ENCODE measurements at regions not wholly inside any gene's neighbourhood (a gene's known extent, or its start where the extent isn't known, plus 50 kb on each side); places are given as distances from the start of the nearest gene placed in this dataset.
"Not testable (repeated sequence)": the region's sequence is repeated elsewhere in the genome, so short reads cannot be mapped to it uniquely, and the experiment has no call there.

- no peak for DNase-seq (ENCODE audit: low read depth in 3 of 3, low spot score in 2 of 3)
Observed at GRCh38 chr12:125853670-125854069, 788.4 kb downstream of the AACS start.

GRCh38 chr12:125856366-125856765, 791.1 kb downstream of the AACS start:
- DNase-seq (ENCODE audit: low read depth in 3 of 3, low spot score in 2 of 3), result no peak

GRCh38 chr12:125856896-125857295, 791.7 kb downstream of the AACS start:
- no peak for DNase-seq (ENCODE audit: low read depth in 3 of 3, low spot score in 2 of 3)

DNA sequence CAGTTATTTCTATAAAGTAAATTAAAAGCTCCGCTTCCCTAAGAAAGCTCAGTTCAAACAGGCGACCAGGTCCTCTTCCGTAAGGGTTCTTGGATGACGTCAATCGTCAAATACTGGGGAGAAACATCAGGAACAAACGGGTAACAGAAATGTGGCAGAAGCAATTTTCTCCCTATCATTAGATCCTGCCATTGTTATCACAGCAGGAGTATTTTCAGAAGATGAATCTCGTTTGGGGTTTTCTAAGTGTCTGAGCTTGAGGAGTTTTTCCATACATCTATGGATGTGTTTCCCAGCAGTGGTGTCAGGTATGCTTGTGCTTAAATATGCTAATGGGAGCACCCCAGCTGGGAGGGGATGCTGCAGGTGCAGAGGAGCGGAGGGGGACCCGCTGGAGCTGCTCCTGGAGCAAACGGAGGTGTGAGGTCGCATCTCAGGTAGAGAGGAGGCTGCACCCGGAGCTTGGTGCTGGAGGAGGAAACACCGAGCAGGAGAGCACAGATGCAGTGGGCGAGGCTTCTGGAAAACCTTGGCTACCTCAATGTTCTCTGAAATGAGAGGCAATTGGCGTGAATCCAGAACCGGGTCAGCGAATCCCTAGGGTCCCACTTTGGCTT, 795.5 kb downstream of the AACS start:
- DNase-seq (ENCODE audit: low read depth in 3 of 3, low spot score in 2 of 3), result no peak

DNA sequence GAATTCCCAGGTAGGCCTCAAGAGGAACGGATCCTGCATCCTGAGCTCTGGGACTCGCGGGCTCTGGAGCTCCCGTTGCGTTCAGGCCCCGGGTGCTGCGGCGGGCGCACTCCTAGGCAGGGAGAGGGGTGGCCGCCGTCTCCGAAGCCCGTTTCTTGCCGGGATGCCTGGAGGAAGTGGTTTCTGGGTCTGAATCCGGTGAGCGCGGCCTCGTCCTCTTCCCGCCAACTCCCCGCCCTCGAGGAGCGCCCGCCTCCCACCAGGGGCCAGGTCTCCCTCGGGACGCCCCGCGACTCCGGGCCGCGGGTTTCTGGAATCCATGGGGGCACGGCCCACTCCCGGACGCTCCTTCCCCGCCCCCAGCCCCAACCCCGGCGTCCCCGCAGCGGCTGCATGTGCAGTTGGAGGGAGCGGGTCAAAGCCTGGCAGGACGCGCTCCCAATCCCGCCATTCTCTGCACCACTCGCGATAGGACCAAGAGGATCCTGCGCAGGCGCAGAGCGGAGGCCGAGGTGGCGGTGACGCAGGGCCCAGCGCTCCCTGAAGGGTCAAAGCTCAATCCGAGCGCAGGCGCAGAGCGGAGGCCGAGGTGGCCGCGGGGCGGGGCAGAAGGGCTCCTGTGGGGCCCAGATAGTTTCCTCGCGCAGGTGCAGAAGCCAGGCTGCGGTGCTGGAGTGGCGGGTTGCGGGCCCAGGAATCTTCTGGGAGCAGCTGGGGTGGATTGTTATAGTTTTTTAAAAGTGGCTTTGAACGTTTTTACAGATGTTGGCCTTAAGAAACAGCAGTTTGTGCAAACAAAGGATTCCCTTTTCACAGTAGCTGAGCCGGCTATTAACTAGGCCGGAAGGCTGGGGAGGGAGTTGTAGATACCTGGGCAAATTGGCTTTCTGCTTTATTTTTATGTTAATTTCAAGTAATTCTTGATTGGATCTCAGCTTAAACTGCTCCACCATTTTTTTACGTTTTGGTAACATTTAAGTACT, 796.4 kb downstream of the AACS start:
- peak; percentile 10 to 49 (median 37) for DNase-seq (ENCODE audit: low read depth in 3 of 3, low spot score in 2 of 3)

DNA sequence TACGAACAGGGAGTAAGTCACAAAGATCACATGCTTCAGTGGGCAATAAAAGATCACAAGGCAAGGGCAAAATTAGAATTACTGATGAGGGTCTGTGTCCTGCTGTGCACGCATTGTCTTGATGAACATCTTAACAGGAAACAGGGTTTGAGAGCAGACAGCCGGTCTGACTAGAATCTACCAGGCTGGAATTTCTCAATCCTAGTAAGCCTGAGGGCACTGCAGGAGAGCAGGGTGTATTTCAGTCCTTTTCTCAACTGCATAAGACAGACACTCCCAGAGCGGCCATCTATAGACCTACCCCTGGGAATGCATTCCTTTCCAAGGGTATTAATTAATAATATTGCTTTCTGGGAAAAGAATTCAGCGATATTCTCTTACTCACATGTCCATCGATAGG, 800.0 kb downstream of the AACS start:
- not testable (repeated sequence) for DNase-seq (ENCODE audit: low read depth in 3 of 3, low spot score in 2 of 3)

GRCh38 chr12:125871811-125872594, 806.8 kb downstream of the AACS start:
- DNase-seq (ENCODE audit: low read depth in 3 of 3, low spot score in 2 of 3), result no peak

GRCh38 chr12:125873016-125873415, 807.8 kb downstream of the AACS start:
- DNase-seq (ENCODE audit: low read depth in 3 of 3, low spot score in 2 of 3), result no peak

DNA sequence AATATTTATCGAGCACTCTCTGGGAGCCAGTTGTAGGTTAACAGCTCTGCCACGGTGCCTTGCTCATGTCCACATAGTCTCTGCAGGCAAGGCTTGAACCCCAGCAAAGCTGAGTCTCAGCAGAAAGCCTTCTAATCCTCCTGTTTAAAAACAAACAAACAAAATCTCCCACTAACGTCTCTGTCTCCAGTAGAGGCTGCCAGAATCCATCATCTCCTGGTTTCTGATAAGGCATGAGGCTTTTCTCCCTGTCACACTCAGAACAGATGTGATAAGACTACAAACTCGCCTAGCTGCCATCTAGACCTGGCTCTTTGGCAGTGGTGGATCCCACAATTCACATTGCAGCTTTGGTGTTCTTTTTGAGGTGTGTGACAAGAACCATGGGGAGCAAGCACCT, 813.2 kb downstream of the AACS start:
- no peak for DNase-seq (ENCODE audit: low read depth in 3 of 3, low spot score in 2 of 3)

GRCh38 chr12:125882141-125882540, 816.9 kb downstream of the AACS start:
- no peak for DNase-seq (ENCODE audit: low read depth in 3 of 3, low spot score in 2 of 3)

- no peak for DNase-seq (ENCODE audit: low read depth in 3 of 3, low spot score in 2 of 3)
Observed at GRCh38 chr12:125888921-125889320, 823.7 kb downstream of the AACS start.

- no peak for DNase-seq (ENCODE audit: low read depth in 3 of 3, low spot score in 2 of 3)
Observed at GRCh38 chr12:125889742-125890141, 824.5 kb downstream of the AACS start.

DNA sequence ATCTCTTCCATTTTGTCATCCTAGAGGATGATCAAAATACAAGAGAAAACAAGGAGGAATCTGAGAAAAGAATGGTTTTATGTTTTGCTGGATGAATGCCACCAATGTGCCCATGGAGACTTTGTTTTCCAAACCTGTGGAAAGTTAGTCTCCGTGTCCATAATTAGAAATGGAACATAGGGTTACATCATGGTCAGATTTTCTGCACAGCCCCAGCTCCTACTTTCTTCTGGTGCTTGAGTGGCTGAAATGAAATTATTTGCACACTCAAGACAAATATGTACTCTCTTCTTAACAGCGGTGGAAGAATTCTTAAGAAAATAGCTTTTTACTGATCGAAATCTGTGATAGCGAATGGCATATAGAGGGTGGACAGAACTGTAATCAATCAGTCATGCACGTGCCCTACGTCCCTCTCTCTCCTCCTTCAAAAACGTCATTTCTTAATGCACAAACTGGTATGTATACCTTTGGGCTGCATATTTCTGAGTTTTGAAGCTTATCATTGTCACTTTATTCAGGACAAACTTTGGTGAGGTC, 825.2 kb downstream of the AACS start:
- no peak for DNase-seq (ENCODE audit: low read depth in 3 of 3, low spot score in 2 of 3)

DNA sequence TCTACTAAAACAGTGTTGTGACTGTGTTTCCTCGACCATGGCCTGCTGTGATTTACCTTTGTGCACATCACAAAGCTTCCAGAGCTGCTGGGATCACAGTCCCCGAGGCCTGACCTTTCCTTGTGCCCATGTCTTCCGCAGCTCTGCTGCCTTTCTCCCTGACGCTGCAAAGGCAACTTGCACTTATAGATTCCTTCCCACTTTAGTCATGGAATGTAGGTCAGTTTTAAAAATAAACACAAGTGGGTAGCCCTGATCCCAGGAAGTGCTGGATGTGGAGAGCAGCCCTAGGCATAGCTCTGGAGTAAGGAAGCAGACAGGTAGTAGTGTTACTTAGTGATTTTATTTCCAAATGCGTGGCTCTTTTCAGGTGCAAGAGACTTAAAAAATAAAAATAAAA, 825.7 kb downstream of the AACS start:
- no peak for DNase-seq (ENCODE audit: low read depth in 3 of 3, low spot score in 2 of 3)

DNA sequence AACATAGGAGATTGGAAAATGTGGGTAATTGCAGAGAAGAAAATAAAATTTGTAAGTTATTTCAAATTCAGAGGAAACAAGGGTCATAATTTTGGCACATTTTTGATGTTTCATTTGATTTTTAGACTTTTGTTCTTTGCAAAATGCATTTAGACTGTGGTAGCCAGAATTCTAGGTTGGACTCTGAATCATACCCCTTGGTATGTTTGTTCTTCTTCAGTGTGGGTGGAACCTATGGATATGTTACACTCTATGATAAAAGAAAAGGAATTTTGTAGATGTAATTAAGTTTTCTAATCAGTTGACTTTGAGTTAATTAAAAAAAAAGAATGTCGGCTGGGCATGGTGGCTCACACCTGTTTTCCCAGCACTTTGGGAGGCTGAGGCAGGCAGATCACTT, 827.0 kb downstream of the AACS start:
- no peak for DNase-seq (ENCODE audit: low read depth in 3 of 3, low spot score in 2 of 3)

- DNase-seq (ENCODE audit: low read depth in 3 of 3, low spot score in 2 of 3), result no peak
Observed at GRCh38 chr12:125902991-125903390, 837.8 kb downstream of the AACS start.

- DNase-seq (ENCODE audit: low read depth in 3 of 3, low spot score in 2 of 3), result no peak
Observed at GRCh38 chr12:125907351-125907750, 842.1 kb downstream of the AACS start.

DNA sequence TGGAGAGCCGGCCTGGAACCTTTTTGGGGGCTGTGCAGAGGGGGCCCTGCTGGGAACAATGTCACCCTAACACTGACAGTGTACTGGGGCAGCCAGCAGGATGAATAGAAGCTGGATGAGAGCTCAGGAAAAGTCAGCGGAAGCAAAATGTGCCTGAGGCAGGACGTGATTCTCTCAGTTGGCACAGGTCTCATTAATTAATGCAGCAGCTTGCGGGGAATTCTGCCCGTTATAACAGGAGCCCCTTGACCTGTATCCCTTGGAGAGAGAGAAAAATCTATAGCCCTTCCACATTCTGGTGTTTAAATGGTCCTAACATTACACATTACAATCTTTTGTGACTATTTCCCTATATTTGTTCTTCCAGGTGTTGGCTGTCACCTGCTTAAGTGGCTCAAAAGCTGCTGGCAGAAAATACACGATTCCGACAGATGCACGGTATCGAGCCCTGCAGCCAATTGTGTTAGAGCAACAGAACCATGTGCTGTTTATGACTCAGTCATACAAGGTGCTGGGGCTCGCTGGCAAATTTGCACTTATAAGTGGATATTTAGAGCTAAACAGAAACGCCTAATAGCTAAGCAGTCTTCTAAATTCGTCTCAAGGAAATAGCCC, 854.7 kb downstream of the AACS start:
- DNase-seq (ENCODE audit: low read depth in 3 of 3, low spot score in 2 of 3), result no peak

DNA sequence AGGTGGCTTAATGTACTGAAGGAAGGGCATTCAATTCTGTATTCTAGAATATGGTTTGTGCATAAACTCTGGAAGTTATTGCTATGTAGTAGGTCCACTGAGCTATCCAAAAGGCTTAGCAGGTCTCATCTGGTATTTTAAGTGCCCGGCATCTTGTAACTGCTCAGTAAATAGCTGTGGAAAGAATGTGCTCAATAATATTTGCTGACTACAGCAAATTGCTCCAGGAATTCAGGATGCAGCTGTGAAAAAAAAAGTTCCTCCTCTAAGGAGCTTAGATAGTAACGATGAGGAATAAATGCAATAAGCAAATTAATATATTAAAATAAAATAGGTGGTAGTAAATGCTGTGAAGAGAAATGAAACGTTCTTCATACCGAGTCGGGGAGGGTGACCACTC, 857.1 kb downstream of the AACS start:
- DNase-seq (ENCODE audit: low read depth in 3 of 3, low spot score in 2 of 3), result no peak

DNA sequence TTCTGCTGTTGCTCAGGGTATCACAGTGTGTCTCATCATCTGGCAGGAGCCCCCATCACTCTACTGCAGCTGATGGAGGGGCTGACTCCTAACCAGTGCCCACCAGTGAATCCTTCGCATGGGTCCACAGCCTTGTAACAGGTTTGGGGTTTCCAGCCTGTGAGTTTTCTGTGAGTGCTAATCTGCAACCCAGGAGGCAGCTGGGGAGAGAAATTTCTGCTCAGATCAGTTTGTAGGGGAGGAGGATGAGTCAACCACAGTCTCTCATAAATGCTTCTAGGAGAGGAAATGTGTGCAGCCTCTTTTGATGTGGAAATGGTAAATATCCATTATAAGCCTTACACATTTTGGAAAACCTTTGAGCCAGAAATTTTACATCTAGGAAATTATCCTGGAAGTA, 871.3 kb downstream of the AACS start:
- no peak for DNase-seq (ENCODE audit: low read depth in 3 of 3, low spot score in 2 of 3)

- DNase-seq (ENCODE audit: low read depth in 3 of 3, low spot score in 2 of 3), result no peak
Observed at GRCh38 chr12:125944446-125944845, 879.2 kb downstream of the AACS start.
